ENCODE measurements at regions not wholly inside any gene's neighbourhood (a gene's known extent, or its start where the extent isn't known, plus 50 kb on each side); places are given as distances from the start of the nearest gene placed in this dataset.

- H3K4me2 ChIP-seq (ENCODE audit: control insufficient read depth, extremely low read depth, insufficient read depth, low read depth, low read length) = no peak overlapping the region
- H3K9me3 ChIP-seq (ENCODE audit: control insufficient read depth, low read depth, low read length) = no peaks in the 10 kb centered on the region
- no peaks in the 10 kb centered on the region for H3K4me1 ChIP-seq (ENCODE audit: control insufficient read depth, extremely low read depth, insufficient read depth, low read length)
- H2AFZ ChIP-seq (ENCODE audit: control insufficient read depth, low read length) = no peak overlapping the region
- FAIRE-seq (no peak), DNase-seq (ENCODE audit: low read depth, low spot score) (no peak)
- TF ChIP-seq EZH2 (IDR thresholded peaks at IDR 0.05; ENCODE audit: low read length) = no peak
- no peak for TF ChIP-seq CTCF (optimal IDR thresholded peaks at IDR 0.05 in 1 of 3, IDR thresholded peaks at IDR 0.05 in 1 of 3, conservative IDR thresholded peaks at IDR 0.05 in 1 of 3; ENCODE audit: extremely low read depth in 1 of 3, insufficient read depth in 2 of 3, low read length in 3 of 3)
- no peaks in the 10 kb centered on the region for H3K79me2 ChIP-seq (ENCODE audit: control insufficient read depth, insufficient read depth, low read length)
- no peak overlapping the region for H3K9ac ChIP-seq (ENCODE audit: control insufficient read depth, extremely low read depth, insufficient read depth, low read length)
- no peaks in the 10 kb centered on the region for H4K20me1 ChIP-seq (ENCODE audit: control insufficient read depth, extremely low read depth, insufficient read depth, low read length)
- H3K27ac ChIP-seq (ENCODE audit: control insufficient read depth, insufficient read depth, low read length) = no peak overlapping the region
- no peaks in the 10 kb centered on the region for H3K36me3 ChIP-seq (ENCODE audit: control insufficient read depth in 2 of 2, extremely low read depth in 1 of 2, insufficient read depth in 2 of 2, low read length in 2 of 2)
- H3K9me1 ChIP-seq (ENCODE audit: control insufficient read depth, extremely low read depth, insufficient read depth, low read length) = no peaks in the 10 kb centered on the region
- dilution Hi-C loops (cut with MboI; ENCODE audit: extremely low pct_ligation_motif_present, low sequenced_read_pairs) = no loop called here
- peaks cover 4% of the 10 kb centered on the region for H3K27me3 ChIP-seq (ENCODE audit: control insufficient read depth, extremely low read depth, insufficient read depth, low read length)
- no peak overlapping the region for H3K4me3 ChIP-seq (ENCODE audit: control insufficient read depth in 2 of 3, extremely low read depth in 1 of 3, insufficient read depth in 2 of 3, low read depth in 1 of 3, low read length in 3 of 3)
Measured at GRCh38 chrX:13498238-13498637, 71.2 kb upstream of the EGFL6 start.

DNA sequence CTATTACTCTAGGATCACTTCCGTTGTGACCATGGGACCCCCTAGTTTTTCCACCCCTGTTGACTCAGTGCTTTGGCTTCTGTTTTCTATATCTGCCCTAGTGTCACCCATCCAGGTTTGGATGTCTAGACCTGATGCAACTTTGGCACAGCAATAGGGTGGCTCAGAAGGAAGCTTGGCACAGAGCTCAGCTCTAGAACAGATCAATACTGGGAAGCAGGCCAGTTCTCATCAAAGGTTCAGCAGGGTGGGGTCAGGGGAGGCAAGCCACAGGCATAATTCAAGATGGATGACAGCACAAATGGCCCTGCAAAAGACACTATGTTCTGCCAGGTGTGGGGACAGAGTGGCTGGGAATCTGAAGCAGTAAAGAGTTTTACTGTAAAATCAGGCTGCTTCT, 74.2 kb upstream of the EGFL6 start:
- FAIRE-seq (no peak), DNase-seq (ENCODE audit: low read depth, low spot score) (no peak)
- H3K9me3 ChIP-seq (ENCODE audit: control insufficient read depth, low read depth, low read length) = no peaks in the 10 kb centered on the region
- H3K27me3 ChIP-seq (ENCODE audit: control insufficient read depth, extremely low read depth, insufficient read depth, low read length) = no peaks in the 10 kb centered on the region
- no peaks in the 10 kb centered on the region for H3K79me2 ChIP-seq (ENCODE audit: control insufficient read depth, insufficient read depth, low read length)
- TF ChIP-seq CTCF (optimal IDR thresholded peaks at IDR 0.05 in 1 of 3, IDR thresholded peaks at IDR 0.05 in 1 of 3, conservative IDR thresholded peaks at IDR 0.05 in 1 of 3; ENCODE audit: extremely low read depth in 1 of 3, insufficient read depth in 2 of 3, low read length in 3 of 3) (no peak), EZH2 (IDR thresholded peaks at IDR 0.05; ENCODE audit: low read length) (no peak)
- H3K4me3 ChIP-seq (ENCODE audit: control insufficient read depth in 2 of 3, extremely low read depth in 1 of 3, insufficient read depth in 2 of 3, low read depth in 1 of 3, low read length in 3 of 3) = no peak overlapping the region
- dilution Hi-C loops (cut with MboI; ENCODE audit: extremely low pct_ligation_motif_present, low sequenced_read_pairs) = no loop called here
- H3K4me1 ChIP-seq (ENCODE audit: control insufficient read depth, extremely low read depth, insufficient read depth, low read length) = no peaks in the 10 kb centered on the region
- H2AFZ ChIP-seq (ENCODE audit: control insufficient read depth, low read length) = no peak overlapping the region
- no peaks in the 10 kb centered on the region for H3K36me3 ChIP-seq (ENCODE audit: control insufficient read depth in 2 of 2, extremely low read depth in 1 of 2, insufficient read depth in 2 of 2, low read length in 2 of 2)
- no peaks in the 10 kb centered on the region for H4K20me1 ChIP-seq (ENCODE audit: control insufficient read depth, extremely low read depth, insufficient read depth, low read length)
- H3K9me1 ChIP-seq (ENCODE audit: control insufficient read depth, extremely low read depth, insufficient read depth, low read length) = no peaks in the 10 kb centered on the region
- H3K4me2 ChIP-seq (ENCODE audit: control insufficient read depth, extremely low read depth, insufficient read depth, low read depth, low read length) = no peak overlapping the region
- H3K9ac ChIP-seq (ENCODE audit: control insufficient read depth, extremely low read depth, insufficient read depth, low read length) = no peak overlapping the region
- no peak overlapping the region for H3K27ac ChIP-seq (ENCODE audit: control insufficient read depth, insufficient read depth, low read length)

Data from keratinocyte (primary cell).